K562 (cell line): ENCODE measurements at regions not wholly inside any gene's neighbourhood (a gene's known extent, or its start where the extent isn't known, plus 50 kb on each side); places are given as distances from the start of the nearest gene placed in this dataset.

Experiments used
- ATAC-seq: fragments of 200-7000 bp; cut with Tn5 transposase; 3 replicates; pipeline ENCODE4 v1.9.1; 2020; ENCODE audit warnings: moderate library complexity
- BruUV-seq: library from RNA; stranded (reverse); fragments of 400-500 nt; replicated peaks from 2 replicates; lab custom pipeline; 2021; lab: Mats Ljungman, UMichigan
- CTCF ChIA-PET: fragments of 300-600 bp; formaldehyde crosslinking; extraction: SDS; loops from one replicate; lab custom pipeline; 2021; ENCODE audit warnings: low intra/inter-chr PET ratio; lab: Yijun Ruan, JAX
- POLR2A ChIA-PET: fragments of 300-600, 350-650 bp; sonication (Branson Sonifier 250); formaldehyde crosslinking; extraction: SDS; loops from one replicate; lab custom pipeline; 2021; ENCODE audit warnings: antibody characterized with exemption, inconsistent platforms; lab: Yijun Ruan, JAX
- DNase-seq, 4 experiments: peaks; one replicate each; pipeline versions ENCODE4 v3.0.0 to v3.0.0-alpha.2; 2011 to 2018; ENCODE audit warnings: low spot score in 3 of 4, mixed read lengths in 3 of 4; ENCODE audit errors: extremely low read depth in 1 of 4
- FAIRE-seq: peaks from 2 replicates; lab custom pipeline; 2011; peaks lifted over from hg19 to GRCh38; lab: Jason Lieb, UNC
- H2AFZ ChIP-seq: 2 replicates; pipeline ENCODE4 v1.6.0; 2011; ENCODE audit warnings: low read depth, low read length, control low read depth, inconsistent platforms
- H3K27ac ChIP-seq: fragments of 200-600 bp; 3 replicates; pipeline ENCODE4 v1.8.0; 2011; ENCODE audit warnings: low read depth, mild to moderate bottlenecking, control low read depth, inconsistent platforms, low read length, moderate library complexity, mixed read lengths; ENCODE audit errors: extremely low read depth
- H3K27me3 ChIP-seq, 2 experiments: fragments of 300-600 bp in 1 of 2; 2 replicates in 1 of 2; 3 replicates in 1 of 2; pipeline versions ENCODE4 v1.6.0 to v1.8.0; 2011; ENCODE audit warnings: inconsistent platforms in 2 of 2, low read length in 2 of 2, mild to moderate bottlenecking in 1 of 2, mixed read lengths in 1 of 2, moderate library complexity in 1 of 2; ENCODE audit not compliant: control insufficient read depth in 2 of 2, insufficient read depth in 2 of 2
- H3K36me3 ChIP-seq: fragments of 300-600 bp; 3 replicates; pipeline ENCODE4 v1.8.0; 2011; ENCODE audit warnings: mild to moderate bottlenecking, low read length, inconsistent platforms; ENCODE audit not compliant: control insufficient read depth, insufficient read depth
- H3K4me1 ChIP-seq, 2 experiments: fragments of 200-600 bp in 1 of 2; replicated peaks in 1 of 2; 2 replicates in 1 of 2; 3 replicates in 1 of 2; pipeline versions ENCODE4 v1.5.1 to v1.8.0; 2011; ENCODE audit warnings: inconsistent platforms in 2 of 2, low read length in 2 of 2, mild to moderate bottlenecking in 1 of 2, mixed read lengths in 1 of 2, moderate library complexity in 1 of 2; ENCODE audit not compliant: control insufficient read depth in 2 of 2, insufficient read depth in 2 of 2
- H3K4me2 ChIP-seq: 2 replicates; pipeline ENCODE4 v1.6.1; 2011; ENCODE audit warnings: low read length, control low read depth, inconsistent platforms, mixed read lengths; ENCODE audit not compliant: insufficient read depth
- H3K4me3 ChIP-seq: fragments of 200-600 bp; sonication (generic), shearing (Covaris generic); 2 replicates; pipeline ENCODE4 v1.5.1; 2016; ENCODE audit warnings: control low read depth, inconsistent platforms
- H3K79me2 ChIP-seq: fragments of 200-600 bp; 3 replicates; pipeline ENCODE4 v1.8.0; 2011; ENCODE audit warnings: low read length, inconsistent platforms; ENCODE audit not compliant: control insufficient read depth, insufficient read depth
- H3K9ac ChIP-seq, 2 experiments: 2 replicates each; pipeline versions ENCODE4 v1.6.0 to v1.6.1; 2011; ENCODE audit warnings: low read depth in 2 of 2, low read length in 2 of 2, control low read depth in 1 of 2, inconsistent platforms in 1 of 2, mild to moderate bottlenecking in 1 of 2, mixed read lengths in 1 of 2; ENCODE audit not compliant: insufficient read depth in 1 of 2
- H3K9me1 ChIP-seq: one replicate; pipeline ENCODE4 v1.6.0; 2011; ENCODE audit warnings: inconsistent platforms, mild to moderate bottlenecking, low read length, moderate library complexity; ENCODE audit not compliant: control insufficient read depth, insufficient read depth
- H3K9me3 ChIP-seq: replicated peaks from 2 replicates; pipeline ENCODE4 v1.5.1; 2011; ENCODE audit warnings: low read depth, low read length, inconsistent platforms; ENCODE audit not compliant: control insufficient read depth, insufficient read depth
- H4K20me1 ChIP-seq: replicated peaks from 2 replicates; pipeline ENCODE4 v1.6.1; 2011; ENCODE audit warnings: low read length, inconsistent platforms, mixed read lengths; ENCODE audit not compliant: control insufficient read depth, insufficient read depth
- FOXJ3 ChIP-seq: sonication (generic); formaldehyde crosslinking; IDR thresholded peaks from 2 replicates; pipeline ENCODE4 v1.4.0; 2020; ENCODE audit warnings: mild to moderate bottlenecking, missing genetic modification reagents
- PURB ChIP-seq: sonication (generic); formaldehyde crosslinking; IDR thresholded peaks from 2 replicates; pipeline ENCODE4 v1.9.0; 2021; ENCODE audit warnings: low read depth, mild to moderate bottlenecking, missing genetic modification reagents
- ZBTB43 ChIP-seq: sonication (generic); formaldehyde crosslinking; IDR thresholded peaks from 2 replicates; pipeline ENCODE4 v1.8.0; 2023; ENCODE audit warnings: mild to moderate bottlenecking, missing genetic modification reagents
- ZNF239 ChIP-seq: fragments of 250-450 bp; sonication (Bioruptor Pico); IDR thresholded peaks from 2 replicates; pipeline ENCODE4 v1.4.0; 2020; ENCODE audit warnings: mild to moderate bottlenecking
- ZNF263 ChIP-seq: sonication (generic); formaldehyde crosslinking; IDR thresholded peaks from 2 replicates; pipeline ENCODE4 v1.8.0; 2022; ENCODE audit warnings: mild to moderate bottlenecking, missing genetic modification reagents, borderline replicate concordance
- WGBS: fragments of 100-300 bp; shearing (Covaris generic); methylation state at CpG from one replicate; pipeline ENCODE4 v1.1.6; 2016; ENCODE audit warnings: low coverage, mixed read lengths; ENCODE audit not compliant: insufficient coverage; ENCODE audit errors: missing lambda C conversion rate; 5-methylcytosine and 5-hydroxymethylcytosine counted together
- in situ Hi-C: fragments of 300-500 bp; cut with MboI; formaldehyde crosslinking; loops from 4 replicates; pipeline ENCODE4 v1.15.0; 2018; ENCODE audit warnings: inconsistent platforms, mixed read lengths
- intact Hi-C: fragments of 100-400 bp; cut with micrococcal nuclease; formaldehyde crosslinking; loops from 2 replicates; pipeline ENCODE4 v1.14.2; 2022

- no peaks in the 10 kb centered on the region for H3K9me1 ChIP-seq
- ChIA-PET CTCF (interaction anchor here (1.1 kb wide), 1 partner anchor 407 kb away, joined by 3 read pairs; no protein-coding TSS in a partner anchor), POLR2A (no interaction called here)
- H3K9ac ChIP-seq = no peak overlapping the region
- no peak overlapping the region for H3K27ac ChIP-seq
- no peaks in the 10 kb centered on the region for H3K36me3 ChIP-seq
- no peak for FAIRE-seq
- ATAC-seq = no peak
- peaks cover 0 to 2% of the 10 kb centered on the region in 2 experiments; a peak in 1 of 5 replicates for H3K4me1 ChIP-seq
- no peaks in the 10 kb centered on the region for H4K20me1 ChIP-seq
- intact Hi-C loops (no loop called here), in situ Hi-C loops (loop anchor here (10.0 kb wide), 1 partner anchor 263 kb away; no protein-coding TSS in a partner anchor)
- WGBS = 5% methylated on average over 2 of the region's 2 CpGs
- DNase-seq = no peak
- no peak overlapping the region for H2AFZ ChIP-seq
- no peak overlapping the region for H3K4me2 ChIP-seq
- BruUV-seq = no TSS peak
- no peak overlapping the region for H3K4me3 ChIP-seq
- peaks cover 17 to 23% of the 10 kb centered on the region in 2 experiments; a peak in 4 of 5 replicates for H3K27me3 ChIP-seq
- no peaks in the 10 kb centered on the region for H3K9me3 ChIP-seq
- TF ChIP-seq FOXJ3 (CRISPR knock-in tag) = no peak
- no peaks in the 10 kb centered on the region for H3K79me2 ChIP-seq
These were observed 165.1 kb upstream of the TNFAIP3 start for GRCh38 chr6:137701942-137702341.

GRCh38 chr6:137702791-137703424 is 164.2 kb upstream of the TNFAIP3 start:
- Histone ChIP-seq H3K9me3 (no peaks in the 10 kb centered on the region), H4K20me1 (no peaks in the 10 kb centered on the region), H3K79me2 (no peaks in the 10 kb centered on the region), H3K36me3 (no peaks in the 10 kb centered on the region), H3K4me2 (no peak overlapping the region), H3K4me3 (no peak overlapping the region), H2AFZ (no peak overlapping the region), H3K9ac (no peak overlapping the region), H3K27ac (no peak overlapping the region), H3K4me1 (peaks cover 0 to 2% of the 10 kb centered on the region in 2 experiments; a peak in 1 of 5 replicates), H3K27me3 (peaks cover 10 to 16% of the 10 kb centered on the region in 2 experiments; a peak in 3 of 5 replicates), H3K9me1 (no peaks in the 10 kb centered on the region)
- DNase-seq (no peak), FAIRE-seq (no peak), ATAC-seq (no peak)
- TF ChIP-seq ZNF263 (CRISPR knock-in tag) (peak; percentile 92), ZBTB43 (CRISPR knock-in tag) (no peak), ZNF239 (CRISPR knock-in tag) (no peak), PURB (CRISPR knock-in tag) (no peak)
- CTCF ChIA-PET = interaction anchor here (6.5 kb wide), 1 partner anchor 303 kb away, joined by 87 read pairs; no protein-coding TSS in a partner anchor
- WGBS = 0% methylated on average over 1 of the region's 1 CpG
- POLR2A ChIA-PET = no interaction called here
- no TSS peak for BruUV-seq
- intact Hi-C loops (no loop called here), in situ Hi-C loops (loop anchor here (10.0 kb wide), 1 partner anchor 262 kb away; no protein-coding TSS in a partner anchor)
